ENCODE measurements at regions not wholly inside any gene's neighbourhood (a gene's known extent, or its start where the extent isn't known, plus 50 kb on each side); places are given as distances from the start of the nearest gene placed in this dataset.

DNA sequence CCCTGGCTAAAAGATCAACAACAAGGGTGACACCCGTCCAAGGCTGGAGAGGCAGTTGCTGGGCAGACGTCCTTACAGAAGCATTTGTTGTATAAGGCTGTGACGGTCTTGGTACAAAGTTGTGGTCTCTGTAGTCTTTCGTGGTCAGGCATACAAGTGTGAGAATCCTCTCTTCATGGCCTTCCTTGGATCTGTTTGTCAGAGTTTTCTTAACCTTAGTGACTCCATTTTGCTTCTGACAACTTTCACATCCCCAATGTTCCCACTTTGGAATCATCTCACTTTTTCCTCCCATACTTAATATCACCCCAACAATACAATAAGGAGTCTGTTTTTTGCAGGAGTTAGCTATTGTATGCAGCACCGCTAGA, 72.7 kb upstream of the ZCCHC2 start:
- TF ChIP-seq, protein P1, sequence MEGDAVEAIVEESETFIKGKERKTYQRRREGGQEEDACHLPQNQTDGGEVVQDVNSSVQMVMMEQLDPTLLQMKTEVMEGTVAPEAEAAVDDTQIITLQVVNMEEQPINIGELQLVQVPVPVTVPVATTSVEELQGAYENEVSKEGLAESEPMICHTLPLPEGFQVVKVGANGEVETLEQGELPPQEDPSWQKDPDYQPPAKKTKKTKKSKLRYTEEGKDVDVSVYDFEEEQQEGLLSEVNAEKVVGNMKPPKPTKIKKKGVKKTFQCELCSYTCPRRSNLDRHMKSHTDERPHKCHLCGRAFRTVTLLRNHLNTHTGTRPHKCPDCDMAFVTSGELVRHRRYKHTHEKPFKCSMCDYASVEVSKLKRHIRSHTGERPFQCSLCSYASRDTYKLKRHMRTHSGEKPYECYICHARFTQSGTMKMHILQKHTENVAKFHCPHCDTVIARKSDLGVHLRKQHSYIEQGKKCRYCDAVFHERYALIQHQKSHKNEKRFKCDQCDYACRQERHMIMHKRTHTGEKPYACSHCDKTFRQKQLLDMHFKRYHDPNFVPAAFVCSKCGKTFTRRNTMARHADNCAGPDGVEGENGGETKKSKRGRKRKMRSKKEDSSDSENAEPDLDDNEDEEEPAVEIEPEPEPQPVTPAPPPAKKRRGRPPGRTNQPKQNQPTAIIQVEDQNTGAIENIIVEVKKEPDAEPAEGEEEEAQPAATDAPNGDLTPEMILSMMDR (conservative IDR thresholded peaks at IDR 0.05 in 1 of 2, IDR thresholded peaks at IDR 0.05 in 1 of 2; ENCODE audit: low read depth in 1 of 2, low read length in 2 of 2), result no peak
- no peak for TF ChIP-seq EZH2 (IDR thresholded peaks at IDR 0.05; ENCODE audit: low read length, missing control alignments)

All from fibroblast of lung (primary cell).